Upper lobe of left lung (tissue), 4 donors: ENCODE measurements at regions not wholly inside any gene's neighbourhood (a gene's known extent, or its start where the extent isn't known, plus 50 kb on each side); places are given as distances from the start of the nearest gene placed in this dataset.

Experiments
- CTCF ChIP-seq, 6 experiments: fragments of 450-650 bp in 4 of 6; fragments of 200-600 bp in 2 of 6; sonication (generic) in 2 of 6; IDR thresholded peaks; one replicate each; pipeline ENCODE4 v1.5.1; 2016 to 2019; ENCODE audit warnings: antibody characterized with exemption in 6 of 6
- POLR2A ChIP-seq, 4 donors: fragments of 450-650 bp; IDR thresholded peaks; one replicate each; pipeline ENCODE4 v1.5.1; 2016 to 2017; ENCODE audit warnings: antibody characterized with exemption in 4 of 4, mild to moderate bottlenecking in 2 of 4
- POLR2AphosphoS5 ChIP-seq, 2 donors: sonication (generic); formaldehyde crosslinking; IDR thresholded peaks; one replicate each; pipeline ENCODE4 v1.5.1; 2017; ENCODE audit warnings: antibody characterized with exemption in 2 of 2

DNA sequence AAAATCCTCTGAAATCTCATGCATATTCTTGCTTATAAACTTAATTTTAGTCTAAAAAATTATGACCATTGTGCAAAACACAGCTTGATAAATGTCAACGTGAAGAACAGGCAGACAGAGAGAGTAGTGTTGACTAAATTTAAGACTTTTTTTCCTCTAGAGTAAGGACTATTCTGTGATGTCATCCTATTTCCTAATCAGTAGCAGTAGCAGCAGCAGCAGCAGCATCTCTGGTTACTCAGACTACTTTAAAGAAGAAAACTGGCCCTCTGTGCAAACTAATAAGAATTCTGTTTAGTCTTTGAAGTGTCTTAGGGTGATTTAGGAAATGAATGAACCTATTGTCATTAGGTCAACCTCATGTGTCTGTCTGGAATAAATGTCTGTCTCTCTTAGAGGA is 403.0 kb downstream of the HINT1 start:
- no peak for TF ChIP-seq POLR2A (IDR thresholded peaks at IDR 0.05)
- TF ChIP-seq CTCF (IDR thresholded peaks at IDR 0.05): no peak
- TF ChIP-seq POLR2AphosphoS5 (IDR thresholded peaks at IDR 0.05): no peak
